BJ (cell line): ENCODE measurements at regions not wholly inside any gene's neighbourhood (a gene's known extent, or its start where the extent isn't known, plus 50 kb on each side); places are given as distances from the start of the nearest gene placed in this dataset.
"Not testable (repeated sequence)": the region's sequence is repeated elsewhere in the genome, so short reads cannot be mapped to it uniquely, and the experiment has no call there.

Source experiments
- CTCF ChIA-PET: fragments of 350-600 bp; formaldehyde crosslinking; extraction: SDS; loops from one replicate; lab custom pipeline; 2021; ENCODE audit warnings: antibody characterized with exemption, inconsistent platforms; lab: Yijun Ruan, JAX
- POLR2A ChIA-PET: fragments of 300-600 bp; sonication (Branson Sonifier 250); formaldehyde crosslinking; extraction: SDS; loops from one replicate; lab custom pipeline; 2021; ENCODE audit warnings: antibody characterized with exemption; lab: Charles Lee
- DNase-seq: peaks from one replicate; pipeline ENCODE4 v3.0.0-alpha.2; 2011; ENCODE audit warnings: low read depth
- H3K27me3 ChIP-seq: 2 replicates; pipeline ENCODE4 v1.6.0; 2011; ENCODE audit warnings: low read length; ENCODE audit not compliant: control insufficient read depth, insufficient read depth
- H3K36me3 ChIP-seq: 2 replicates; pipeline ENCODE4 v1.5.1; 2011; ENCODE audit warnings: low read length; ENCODE audit not compliant: control insufficient read depth, insufficient read depth
- H3K4me3 ChIP-seq: 2 replicates; pipeline ENCODE4 v1.5.1; 2011; ENCODE audit warnings: low read depth, mild to moderate bottlenecking, control low read depth, low read length
- CTCF ChIP-seq: IDR thresholded peaks from 2 replicates; pipeline ENCODE4 v1.5.1; 2011; ENCODE audit warnings: low read depth, mild to moderate bottlenecking, control low read depth, inconsistent platforms, low read length, moderate library complexity; ENCODE audit not compliant: insufficient read depth

DNA sequence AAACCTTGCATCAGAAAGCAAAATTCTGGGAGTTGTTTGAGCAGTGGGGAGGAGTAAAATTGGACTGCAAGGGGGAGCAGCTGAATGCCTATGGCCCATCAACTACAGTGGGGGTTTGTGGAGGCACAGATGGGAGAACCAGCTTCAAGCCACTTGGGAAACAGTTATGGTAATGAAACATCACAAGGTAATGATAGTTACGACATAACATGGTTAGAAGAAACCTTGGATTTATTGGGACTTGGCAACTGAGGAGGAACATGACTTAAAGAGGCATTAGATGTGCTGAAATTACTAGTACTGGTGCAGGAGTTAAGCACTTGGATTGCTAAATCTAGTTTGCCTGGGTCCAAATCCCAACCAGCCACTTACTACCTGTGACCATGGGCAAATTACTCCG, 868.4 kb downstream of the KCNMA1 start:
- H3K27me3 ChIP-seq, result no peaks in the 10 kb centered on the region
- CTCF ChIA-PET, result no interaction called here
- TF ChIP-seq CTCF, result no peak
- POLR2A ChIA-PET, result no interaction called here
- no peak for DNase-seq
- no peaks in the 10 kb centered on the region for H3K36me3 ChIP-seq
- H3K4me3 ChIP-seq, result no peak overlapping the region

DNA sequence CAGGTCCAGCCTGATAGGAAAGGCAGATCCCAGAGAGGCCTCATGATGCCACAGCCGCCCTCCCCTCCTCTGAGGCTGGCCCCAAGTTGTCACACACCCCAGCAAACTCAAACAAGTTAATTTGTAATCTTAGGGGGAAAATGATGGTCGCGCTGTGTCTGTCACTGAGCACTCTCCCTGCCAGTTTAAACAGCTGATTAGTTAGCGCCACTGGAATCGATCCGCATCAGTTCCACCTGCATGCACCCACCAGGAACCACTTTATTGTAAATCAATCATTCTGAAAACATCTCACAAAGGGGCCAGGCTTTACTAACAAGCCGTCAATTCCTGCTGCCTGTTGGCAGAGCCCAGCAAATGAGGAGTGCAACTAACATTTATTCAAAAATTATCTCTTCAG, 870.9 kb downstream of the KCNMA1 start:
- ChIA-PET CTCF (interaction anchor here (0.6 kb wide), 1 partner anchor 8 kb away, joined by 5 read pairs; no protein-coding TSS in a partner anchor), POLR2A (no interaction called here)
- no peaks in the 10 kb centered on the region for H3K27me3 ChIP-seq
- H3K36me3 ChIP-seq, result no peaks in the 10 kb centered on the region
- no peak for DNase-seq
- TF ChIP-seq CTCF, result no peak
- no peak overlapping the region for H3K4me3 ChIP-seq

DNA sequence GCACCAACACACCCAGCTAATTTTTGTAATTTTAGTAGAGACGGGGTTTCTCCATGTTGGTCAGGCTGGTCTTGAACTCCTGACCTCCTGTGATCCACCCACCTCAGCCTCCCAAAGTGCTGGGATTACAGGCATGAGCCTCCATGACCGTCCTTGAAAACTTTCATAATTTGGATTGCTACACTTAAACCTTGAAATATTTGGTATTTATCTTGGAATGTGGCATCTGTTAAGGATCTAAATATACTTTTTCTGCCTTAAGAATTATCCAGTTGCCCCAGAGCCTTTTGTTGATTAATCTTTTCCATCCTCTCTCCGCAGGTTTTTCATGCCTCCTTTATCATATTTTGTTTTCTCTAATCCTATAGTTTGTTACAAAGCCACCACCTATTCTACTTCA, 872.7 kb downstream of the KCNMA1 start:
- H3K36me3 ChIP-seq, CTCF ChIA-PET, H3K4me3 ChIP-seq, DNase-seq, H3K27me3 ChIP-seq, POLR2A ChIA-PET: not testable (repeated sequence)

GRCh38 chr10:76764177-76764576, 873.4 kb downstream of the KCNMA1 start:
- Histone ChIP-seq H3K27me3 (no peaks in the 10 kb centered on the region), H3K36me3 (no peaks in the 10 kb centered on the region), H3K4me3 (no peak overlapping the region)
- ChIA-PET POLR2A (no interaction called here), CTCF (no interaction called here)
- DNase-seq, result no peak
- TF ChIP-seq CTCF, result no peak

DNA sequence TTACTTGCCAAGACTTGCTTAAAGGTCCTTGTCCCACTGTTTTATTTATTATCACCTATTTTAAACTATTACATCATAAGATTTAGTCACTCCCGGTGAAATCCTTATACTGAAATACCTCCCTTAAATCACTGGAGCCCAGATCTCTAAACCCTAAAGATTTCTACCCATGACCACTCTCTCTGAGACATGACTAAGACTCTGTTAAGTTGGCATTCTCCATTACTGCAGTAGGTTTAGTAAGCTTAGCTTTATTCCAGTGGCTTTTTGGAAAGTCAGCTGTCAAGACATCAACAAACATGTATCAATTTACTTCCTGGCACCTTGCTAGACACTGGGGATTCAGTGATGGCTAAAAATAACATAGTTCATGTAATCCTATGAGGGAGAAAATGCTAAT, 874.2 kb downstream of the KCNMA1 start:
- ChIA-PET POLR2A (no interaction called here), CTCF (interaction anchor here (0.7 kb wide), 1 partner anchor 885 kb away, joined by 3 read pairs; no protein-coding TSS in a partner anchor)
- DNase-seq, result no peak
- no peaks in the 10 kb centered on the region for H3K27me3 ChIP-seq
- H3K4me3 ChIP-seq, result no peak overlapping the region
- H3K36me3 ChIP-seq, result no peaks in the 10 kb centered on the region
- no peak for TF ChIP-seq CTCF

DNA sequence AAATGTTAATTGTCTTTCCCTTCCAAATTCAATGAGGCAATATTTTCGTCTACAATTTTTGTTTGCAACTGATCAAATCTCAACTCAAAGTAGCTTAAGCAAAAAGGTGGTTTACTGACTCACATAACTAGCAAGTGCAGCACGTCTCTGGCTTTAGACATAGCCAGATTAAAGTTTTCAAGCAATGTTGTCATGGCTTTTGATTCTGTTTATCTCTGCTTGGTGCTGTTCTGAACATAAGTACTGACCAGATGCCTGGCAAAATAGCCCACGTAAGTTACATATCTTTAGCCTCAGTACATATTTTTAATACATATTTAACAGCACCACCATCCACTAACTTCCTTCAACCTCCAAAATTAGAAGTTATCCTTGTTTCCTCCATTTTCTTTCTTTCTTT, 877.9 kb downstream of the KCNMA1 start:
- CTCF ChIA-PET, result no interaction called here
- POLR2A ChIA-PET, result no interaction called here
- no peak overlapping the region for H3K4me3 ChIP-seq
- no peak for DNase-seq
- no peaks in the 10 kb centered on the region for H3K27me3 ChIP-seq
- no peak for TF ChIP-seq CTCF
- no peaks in the 10 kb centered on the region for H3K36me3 ChIP-seq
